ENCODE measurements at regions not wholly inside any gene's neighbourhood (a gene's known extent, or its start where the extent isn't known, plus 50 kb on each side); places are given as distances from the start of the nearest gene placed in this dataset.

- DNase-seq: no peak
Observed at GRCh38 chr13:104198801-104199200, 1132.6 kb upstream of the SLC10A2 start.

- DNase-seq: no peak
Observed at GRCh38 chr13:104196611-104197010, 1130.4 kb upstream of the SLC10A2 start.

- no peak for DNase-seq
Observed at GRCh38 chr13:104181526-104182231, 1115.5 kb upstream of the SLC10A2 start.

- DNase-seq: no peak
Observed at GRCh38 chr13:104170980-104171555, 1104.9 kb upstream of the SLC10A2 start.

GRCh38 chr13:104163866-104164630 lies 1097.8 kb upstream of the SLC10A2 start:
- no peak for DNase-seq

- no peak for DNase-seq
Observed at GRCh38 chr13:104160536-104160935, 1094.3 kb upstream of the SLC10A2 start.

GRCh38 chr13:104143760-104144416 lies 1077.7 kb upstream of the SLC10A2 start:
- DNase-seq: no peak

- no peak for DNase-seq
Observed at GRCh38 chr13:104140552-104140951, 1074.3 kb upstream of the SLC10A2 start.

- no peak for DNase-seq
Observed at GRCh38 chr13:104137416-104137815, 1071.2 kb upstream of the SLC10A2 start.

- no peak for DNase-seq
Observed at GRCh38 chr13:104132849-104133248, 1066.6 kb upstream of the SLC10A2 start.

- DNase-seq: no peak
Observed at GRCh38 chr13:104114101-104114500, 1047.9 kb upstream of the SLC10A2 start.

GRCh38 chr13:104111031-104111430 lies 1044.8 kb upstream of the SLC10A2 start:
- no peak for DNase-seq

- DNase-seq: no peak
Observed at GRCh38 chr13:104106705-104107393, 1040.6 kb upstream of the SLC10A2 start.

- no peak for DNase-seq
Observed at GRCh38 chr13:104105418-104106355, 1039.5 kb upstream of the SLC10A2 start.

GRCh38 chr13:104099750-104100149 lies 1033.5 kb upstream of the SLC10A2 start:
- no peak for DNase-seq

GRCh38 chr13:104098421-104098820 lies 1032.2 kb upstream of the SLC10A2 start:
- no peak for DNase-seq

GRCh38 chr13:104086759-104087158 lies 1020.5 kb upstream of the SLC10A2 start:
- DNase-seq: no peak

GRCh38 chr13:104086210-104086609 lies 1020.0 kb upstream of the SLC10A2 start:
- DNase-seq: no peak

GRCh38 chr13:104085611-104086010 lies 1019.4 kb upstream of the SLC10A2 start:
- no peak for DNase-seq

- DNase-seq: no peak
Observed at GRCh38 chr13:104074326-104074725, 1008.1 kb upstream of the SLC10A2 start.

GRCh38 chr13:104071806-104072205 lies 1005.6 kb upstream of the SLC10A2 start:
- DNase-seq: no peak

GRCh38 chr13:104065328-104065727 lies 999.1 kb upstream of the SLC10A2 start:
- no peak for DNase-seq
